ENCODE measurements at regions not wholly inside any gene's neighbourhood (a gene's known extent, or its start where the extent isn't known, plus 50 kb on each side); places are given as distances from the start of the nearest gene placed in this dataset.

DNA sequence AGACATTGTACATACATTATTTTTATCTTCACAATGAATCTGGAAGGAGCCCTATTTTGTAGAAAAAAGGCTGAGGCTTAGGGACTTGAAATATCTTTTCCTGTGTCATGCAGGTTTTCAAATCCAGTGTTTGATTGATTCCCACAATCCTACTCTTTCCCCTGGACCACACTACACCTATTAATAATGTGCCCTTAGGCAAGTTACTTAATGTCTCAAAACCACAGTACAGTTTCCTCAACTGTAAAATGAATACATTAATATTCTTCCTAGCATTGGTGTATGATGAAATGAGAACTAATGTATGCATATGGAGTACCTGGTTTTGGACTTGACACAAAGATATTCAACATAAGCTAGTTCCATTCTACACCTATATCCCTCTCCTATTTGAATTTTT, 313.3 kb upstream of the SP8 start:
- no peak overlapping the region for H3K4me3 ChIP-seq (ENCODE audit: control insufficient read depth, low read depth, low read length)
- no peak for DNase-seq (ENCODE audit: low read depth)
- TF ChIP-seq, protein P1, sequence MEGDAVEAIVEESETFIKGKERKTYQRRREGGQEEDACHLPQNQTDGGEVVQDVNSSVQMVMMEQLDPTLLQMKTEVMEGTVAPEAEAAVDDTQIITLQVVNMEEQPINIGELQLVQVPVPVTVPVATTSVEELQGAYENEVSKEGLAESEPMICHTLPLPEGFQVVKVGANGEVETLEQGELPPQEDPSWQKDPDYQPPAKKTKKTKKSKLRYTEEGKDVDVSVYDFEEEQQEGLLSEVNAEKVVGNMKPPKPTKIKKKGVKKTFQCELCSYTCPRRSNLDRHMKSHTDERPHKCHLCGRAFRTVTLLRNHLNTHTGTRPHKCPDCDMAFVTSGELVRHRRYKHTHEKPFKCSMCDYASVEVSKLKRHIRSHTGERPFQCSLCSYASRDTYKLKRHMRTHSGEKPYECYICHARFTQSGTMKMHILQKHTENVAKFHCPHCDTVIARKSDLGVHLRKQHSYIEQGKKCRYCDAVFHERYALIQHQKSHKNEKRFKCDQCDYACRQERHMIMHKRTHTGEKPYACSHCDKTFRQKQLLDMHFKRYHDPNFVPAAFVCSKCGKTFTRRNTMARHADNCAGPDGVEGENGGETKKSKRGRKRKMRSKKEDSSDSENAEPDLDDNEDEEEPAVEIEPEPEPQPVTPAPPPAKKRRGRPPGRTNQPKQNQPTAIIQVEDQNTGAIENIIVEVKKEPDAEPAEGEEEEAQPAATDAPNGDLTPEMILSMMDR (IDR thresholded peaks at IDR 0.05; ENCODE audit: control insufficient read depth, insufficient read depth, low read depth, low read length, missing control alignments): no peak

DNA sequence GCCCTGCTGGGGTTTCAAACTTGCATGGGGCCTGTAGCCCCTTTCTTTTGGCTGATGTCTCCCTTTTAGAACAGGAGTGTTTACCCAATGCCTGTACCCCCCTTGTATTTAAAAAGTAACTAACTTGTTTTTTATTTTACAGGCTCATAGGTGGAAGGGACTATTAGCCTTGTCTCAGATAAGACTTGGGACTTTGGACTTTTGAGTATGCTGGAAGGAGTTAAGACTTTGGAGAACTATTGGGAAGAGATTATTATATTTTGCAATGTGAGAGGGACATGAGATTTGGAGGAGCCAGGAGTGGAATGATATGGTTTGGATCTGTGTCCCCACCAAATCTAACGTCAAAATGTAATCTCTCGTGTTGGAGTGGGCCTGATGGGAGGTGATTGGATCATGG, 314.9 kb upstream of the SP8 start:
- H3K4me3 ChIP-seq (ENCODE audit: control insufficient read depth, low read depth, low read length): no peak overlapping the region

DNA sequence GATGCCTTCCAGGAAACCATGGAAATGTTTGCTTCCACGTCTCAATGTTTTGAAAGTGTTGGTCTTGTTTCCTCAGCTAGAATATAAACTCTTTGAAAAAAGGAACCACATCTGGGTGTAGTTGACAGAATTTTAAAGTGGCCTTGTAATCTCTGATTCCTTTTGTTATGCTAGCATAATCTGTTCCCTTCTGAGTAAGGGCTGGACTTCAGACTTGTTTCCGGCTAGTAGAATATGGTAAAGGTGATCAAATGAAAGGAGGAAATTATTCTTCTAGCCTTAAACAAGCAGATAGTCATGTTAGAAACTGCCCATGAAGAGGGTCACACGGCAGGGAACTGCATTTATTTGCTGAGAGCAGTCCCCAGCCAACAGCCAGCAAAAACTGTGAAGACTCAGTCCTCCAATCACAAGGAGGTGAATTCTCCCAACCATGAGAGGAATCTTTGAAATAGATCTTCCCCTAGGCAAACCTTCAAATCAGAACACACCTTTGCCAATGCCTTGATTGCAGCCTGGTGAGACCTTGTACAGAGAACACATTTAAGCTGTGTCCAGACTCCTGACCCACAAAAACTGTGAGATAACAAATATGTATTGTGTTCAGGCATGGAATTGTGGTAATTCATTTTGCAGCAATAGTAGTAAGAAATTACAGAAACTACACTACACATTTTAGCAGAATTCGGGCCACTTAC, 316.9 kb upstream of the SP8 start:
- TF ChIP-seq, protein P1 (IDR thresholded peaks at IDR 0.05; ENCODE audit: control insufficient read depth, insufficient read depth, low read depth, low read length, missing control alignments): no peak
- no peak overlapping the region for H3K4me3 ChIP-seq (ENCODE audit: control insufficient read depth, low read depth, low read length)
- no peak for DNase-seq (ENCODE audit: low read depth)

More for the DNA sequence above, 314.9 kb upstream of the SP8 start:
- DNase-seq (ENCODE audit: low read depth): no peak
- TF ChIP-seq, protein P1 (IDR thresholded peaks at IDR 0.05; ENCODE audit: control insufficient read depth, insufficient read depth, low read depth, low read length, missing control alignments): no peak

DNA sequence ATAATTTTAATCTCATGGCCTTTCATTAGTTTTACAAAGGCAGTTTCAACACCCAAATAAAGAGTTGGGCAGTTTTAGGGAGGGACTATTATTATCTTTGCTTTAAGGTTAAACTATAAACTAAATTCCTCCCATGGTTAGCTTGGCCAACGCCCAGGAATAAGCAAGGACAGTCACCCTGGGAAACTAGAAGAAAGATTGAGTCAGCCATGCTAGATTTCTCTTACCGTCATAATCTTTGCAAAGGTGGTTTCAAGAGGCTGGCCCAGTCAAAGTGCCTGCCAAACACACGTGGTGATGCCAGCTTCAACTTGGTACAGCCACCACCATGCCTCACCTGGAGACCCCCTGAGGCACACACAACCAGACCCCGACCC, 317.4 kb upstream of the SP8 start:
- no peak for DNase-seq (ENCODE audit: low read depth)
- TF ChIP-seq, protein P1 (IDR thresholded peaks at IDR 0.05; ENCODE audit: control insufficient read depth, insufficient read depth, low read depth, low read length, missing control alignments): no peak

DNA sequence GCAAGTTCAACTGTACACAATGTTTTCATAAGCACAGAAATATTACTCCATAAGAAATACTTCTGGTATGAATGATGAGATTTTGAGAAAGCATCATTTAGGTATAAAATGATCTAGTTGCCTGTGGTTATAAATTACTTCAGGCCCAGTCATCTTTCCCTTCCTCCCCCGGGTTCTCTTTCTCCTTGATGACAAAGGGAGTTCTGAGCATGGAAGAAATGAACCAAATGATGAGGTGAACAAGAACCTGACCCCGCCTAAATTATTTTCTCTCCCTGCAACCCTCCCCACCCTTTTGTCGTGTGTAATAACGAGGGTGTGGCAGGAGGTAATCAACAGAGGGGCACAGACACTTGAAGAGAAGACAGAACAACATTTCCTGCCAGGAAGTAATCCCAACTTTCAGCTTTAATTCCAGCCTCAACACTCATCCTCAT, 319.6 kb upstream of the SP8 start:
- DNase-seq (ENCODE audit: low read depth): no peak
- TF ChIP-seq, protein P1 (IDR thresholded peaks at IDR 0.05; ENCODE audit: control insufficient read depth, insufficient read depth, low read depth, low read length, missing control alignments): no peak

More for the DNA sequence above, 317.4 kb upstream of the SP8 start:
- no peak overlapping the region for H3K4me3 ChIP-seq (ENCODE audit: control insufficient read depth, low read depth, low read length)

DNA sequence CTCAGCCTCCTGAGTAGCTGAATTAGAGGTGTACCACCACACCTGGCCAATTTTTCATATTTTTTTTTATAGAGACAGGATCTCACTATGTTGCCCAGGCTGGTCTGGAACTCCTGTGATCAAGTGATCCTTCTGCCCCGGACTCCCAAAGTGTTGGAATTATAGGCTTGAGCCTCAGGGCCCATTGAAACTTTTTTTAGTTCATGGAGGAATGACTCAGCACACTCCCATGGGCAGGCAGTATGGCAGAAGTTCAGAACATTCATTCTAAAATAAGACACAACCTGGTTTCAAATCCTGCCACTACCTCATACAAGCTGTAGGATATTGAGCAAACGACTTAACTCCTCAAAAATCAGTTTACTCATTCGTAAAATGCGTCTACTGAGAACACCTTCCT, 320.4 kb upstream of the SP8 start:
- TF ChIP-seq, protein P1 (IDR thresholded peaks at IDR 0.05; ENCODE audit: control insufficient read depth, insufficient read depth, low read depth, low read length, missing control alignments): no peak
- no peak overlapping the region for H3K4me3 ChIP-seq (ENCODE audit: control insufficient read depth, low read depth, low read length)
- no peak for DNase-seq (ENCODE audit: low read depth)

More for the DNA sequence above, 319.6 kb upstream of the SP8 start:
- no peak overlapping the region for H3K4me3 ChIP-seq (ENCODE audit: control insufficient read depth, low read depth, low read length)
